Ishikawa (cell line): ENCODE measurements at regions not wholly inside any gene's neighbourhood (a gene's known extent, or its start where the extent isn't known, plus 50 kb on each side); places are given as distances from the start of the nearest gene placed in this dataset.

ENCODE experiments used
- CREB1 ChIP-seq: IDR thresholded peaks from 2 replicates; pipeline ENCODE4 v1.6.1; 2012; ENCODE audit warnings: low read depth
- EP300 ChIP-seq: IDR thresholded peaks from 2 replicates; pipeline ENCODE4 v1.6.1; 2012; ENCODE audit warnings: borderline replicate concordance
- FOXM1 ChIP-seq: IDR thresholded peaks from 2 replicates; pipeline ENCODE4 v1.6.1; 2012; ENCODE audit warnings: low read depth, borderline replicate concordance
- NFIC ChIP-seq: IDR thresholded peaks from 2 replicates; pipeline ENCODE4 v1.6.1; 2012
- RAD21 ChIP-seq: IDR thresholded peaks from 2 replicates; pipeline ENCODE4 v1.6.1; 2012; ENCODE audit warnings: low read depth
- REST ChIP-seq: IDR thresholded peaks from 2 replicates; pipeline ENCODE4 v1.6.1; 2012; ENCODE audit warnings: low read depth, mild to moderate bottlenecking
- TAF1 ChIP-seq: IDR thresholded peaks from 2 replicates; pipeline ENCODE4 v1.6.1; 2012; ENCODE audit warnings: low read depth, mild to moderate bottlenecking
- TCF12 ChIP-seq: IDR thresholded peaks from 2 replicates; pipeline ENCODE4 v1.6.1; 2012; ENCODE audit warnings: low read depth
- TEAD4 ChIP-seq: IDR thresholded peaks from 2 replicates; pipeline ENCODE4 v1.6.1; 2012
- USF1 ChIP-seq: IDR thresholded peaks from 2 replicates; pipeline ENCODE4 v1.6.1; 2012
- ZBTB7A ChIP-seq: IDR thresholded peaks from 2 replicates; pipeline ENCODE4 v1.6.1; 2012; ENCODE audit warnings: low read depth

GRCh38 chr7:110375068-110375467, 715.9 kb upstream of the LRRN3 start:
- TF ChIP-seq ZBTB7A (no peak), TCF12 (no peak), RAD21 (no peak), TAF1 (no peak), REST (no peak), EP300 (no peak), TEAD4 (no peak), NFIC (no peak), FOXM1 (no peak), USF1 (no peak), CREB1 (no peak)
